Activated CD4-positive, alpha-beta T cell treated with anti-CD3 and anti-CD28 coated beads, Interleukin-2, amount 50 U/mL, for 16 hours (primary cell): ENCODE measurements at regions not wholly inside any gene's neighbourhood (a gene's known extent, or its start where the extent isn't known, plus 50 kb on each side); places are given as distances from the start of the nearest gene placed in this dataset.
A peak's percentile ranks its signal among the peaks of the same experiment; 100 is the strongest.

ENCODE experiments used
- DNase-seq: peaks from one replicate; pipeline ENCODE4 v3.0.0-alpha.2; 2020

GRCh38 chrX:69110116-69110530, 55.1 kb downstream of the PJA1 start:
- DNase-seq, result no peak

- no peak for DNase-seq
These were observed 55.5 kb downstream of the PJA1 start for GRCh38 chrX:69109706-69110105.

GRCh38 chrX:69109036-69109663, 56.1 kb downstream of the PJA1 start:
- no peak for DNase-seq

- DNase-seq, result no peak
These were observed 57.4 kb downstream of the PJA1 start for GRCh38 chrX:69107747-69108401.

GRCh38 chrX:69107231-69107739, 58.0 kb downstream of the PJA1 start:
- DNase-seq, result no peak

- DNase-seq, result no peak
These were observed 60.4 kb downstream of the PJA1 start for GRCh38 chrX:69104756-69105434.

- no peak for DNase-seq
These were observed 61.7 kb downstream of the PJA1 start for GRCh38 chrX:69103539-69103938.

GRCh38 chrX:69102612-69103194, 62.5 kb downstream of the PJA1 start:
- no peak for DNase-seq

GRCh38 chrX:69101683-69102251, 63.5 kb downstream of the PJA1 start:
- DNase-seq, result no peak

- no peak for DNase-seq
These were observed 64.8 kb downstream of the PJA1 start for GRCh38 chrX:69100478-69100877.

GRCh38 chrX:69097451-69098236, 67.6 kb downstream of the PJA1 start:
- DNase-seq, result no peak

GRCh38 chrX:69096963-69097362, 68.3 kb downstream of the PJA1 start:
- no peak for DNase-seq

- no peak for DNase-seq
These were observed 70.1 kb downstream of the PJA1 start for GRCh38 chrX:69094977-69095669.

GRCh38 chrX:69093960-69094871, 71.0 kb downstream of the PJA1 start:
- peak; percentile 48 for DNase-seq

GRCh38 chrX:69090022-69090421, 75.2 kb downstream of the PJA1 start:
- no peak for DNase-seq

- no peak for DNase-seq
These were observed 76.0 kb downstream of the PJA1 start for GRCh38 chrX:69089203-69089602.

- DNase-seq, result no peak
These were observed 76.9 kb downstream of the PJA1 start for GRCh38 chrX:69088171-69088938.

GRCh38 chrX:69085826-69086225, 79.4 kb downstream of the PJA1 start:
- DNase-seq, result no peak

GRCh38 chrX:69085151-69085550, 80.1 kb downstream of the PJA1 start:
- DNase-seq, result no peak

GRCh38 chrX:69083801-69084200, 81.5 kb downstream of the PJA1 start:
- DNase-seq, result no peak
